ENCODE measurements at regions not wholly inside any gene's neighbourhood (a gene's known extent, or its start where the extent isn't known, plus 50 kb on each side); places are given as distances from the start of the nearest gene placed in this dataset.

DNA sequence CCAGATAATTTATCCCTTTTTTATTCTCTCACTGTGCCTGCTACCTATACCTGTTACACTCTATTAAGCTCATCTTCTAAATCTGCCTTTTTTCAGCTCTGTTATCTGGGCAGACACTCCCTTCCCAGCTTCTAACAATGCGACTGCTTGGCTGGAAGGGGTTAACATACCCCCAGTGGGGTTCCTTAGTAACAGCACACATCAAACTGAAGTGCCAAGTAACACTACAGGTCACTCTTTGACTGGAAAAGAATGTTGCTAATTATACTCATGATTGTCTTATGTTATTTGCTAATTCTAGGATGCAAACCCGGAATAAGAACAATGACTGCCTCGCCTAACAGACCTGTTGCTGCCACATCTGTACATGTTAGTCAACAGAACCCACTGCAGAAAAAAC, 203.5 kb downstream of the EPM2A start:
- no peak for TF ChIP-seq POLR2A (IDR thresholded peaks at IDR 0.05)
- TF ChIP-seq, protein P1, sequence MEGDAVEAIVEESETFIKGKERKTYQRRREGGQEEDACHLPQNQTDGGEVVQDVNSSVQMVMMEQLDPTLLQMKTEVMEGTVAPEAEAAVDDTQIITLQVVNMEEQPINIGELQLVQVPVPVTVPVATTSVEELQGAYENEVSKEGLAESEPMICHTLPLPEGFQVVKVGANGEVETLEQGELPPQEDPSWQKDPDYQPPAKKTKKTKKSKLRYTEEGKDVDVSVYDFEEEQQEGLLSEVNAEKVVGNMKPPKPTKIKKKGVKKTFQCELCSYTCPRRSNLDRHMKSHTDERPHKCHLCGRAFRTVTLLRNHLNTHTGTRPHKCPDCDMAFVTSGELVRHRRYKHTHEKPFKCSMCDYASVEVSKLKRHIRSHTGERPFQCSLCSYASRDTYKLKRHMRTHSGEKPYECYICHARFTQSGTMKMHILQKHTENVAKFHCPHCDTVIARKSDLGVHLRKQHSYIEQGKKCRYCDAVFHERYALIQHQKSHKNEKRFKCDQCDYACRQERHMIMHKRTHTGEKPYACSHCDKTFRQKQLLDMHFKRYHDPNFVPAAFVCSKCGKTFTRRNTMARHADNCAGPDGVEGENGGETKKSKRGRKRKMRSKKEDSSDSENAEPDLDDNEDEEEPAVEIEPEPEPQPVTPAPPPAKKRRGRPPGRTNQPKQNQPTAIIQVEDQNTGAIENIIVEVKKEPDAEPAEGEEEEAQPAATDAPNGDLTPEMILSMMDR (IDR thresholded peaks at IDR 0.05): no peak

Data from Peyer's patch (tissue), 4 donors.